ENCODE measurements at regions not wholly inside any gene's neighbourhood (a gene's known extent, or its start where the extent isn't known, plus 50 kb on each side); places are given as distances from the start of the nearest gene placed in this dataset.

DNA sequence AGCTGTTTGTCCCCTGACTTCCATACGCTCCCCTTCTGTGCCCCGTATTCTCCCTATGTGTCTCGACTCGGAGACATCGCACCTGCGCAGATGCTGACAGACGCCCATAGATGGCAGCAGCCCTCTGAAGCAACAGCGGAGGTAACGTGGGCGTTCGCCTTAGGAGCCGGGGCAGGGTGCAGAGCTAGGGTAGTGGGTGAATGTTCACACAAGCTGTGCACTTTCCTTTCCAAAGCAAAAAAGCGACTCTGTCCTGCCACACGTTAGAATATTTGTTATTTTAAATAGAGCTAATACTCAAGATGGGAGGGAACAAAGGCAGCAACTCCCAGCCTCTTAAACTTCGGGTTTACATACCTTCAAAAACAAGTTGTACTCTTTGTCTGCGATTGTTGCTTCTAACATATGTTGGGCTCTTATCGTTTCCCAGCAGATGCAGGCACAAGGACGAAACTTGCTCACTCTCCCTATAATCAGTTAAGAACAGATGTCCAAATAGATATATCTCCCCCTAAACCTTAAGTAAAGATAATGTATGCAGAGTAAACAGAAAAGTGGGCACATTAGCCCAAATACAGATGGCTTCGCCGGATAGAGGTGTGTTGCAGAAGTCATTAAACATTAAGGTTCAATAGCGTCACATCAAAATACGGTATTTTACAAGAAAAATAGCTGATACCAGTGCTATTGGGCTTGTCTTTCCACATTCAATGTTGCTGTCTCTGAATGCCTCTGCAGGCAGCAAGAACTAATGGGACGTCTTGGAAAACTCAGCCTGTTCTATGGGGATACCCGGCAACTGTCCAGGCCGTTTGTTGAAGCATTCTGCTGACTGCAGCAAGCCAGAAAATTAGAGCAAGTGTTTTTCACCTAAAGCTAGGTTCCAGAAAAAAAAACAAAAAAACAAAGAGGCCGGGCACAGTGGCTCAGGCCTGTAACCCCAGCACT is 340.3 kb upstream of the PRKCQ start:
- TF ChIP-seq CTCF (conservative IDR thresholded peaks at IDR 0.05; ENCODE audit: low read depth in 2 of 2) (peak; percentile 78 to 93), ZNF331 (CRISPR knock-in tag; IDR thresholded peaks at IDR 0.05; ENCODE audit: low read depth) (no peak), POLR2AphosphoS5 (IDR thresholded peaks at IDR 0.05; ENCODE audit: low read depth) (no peak), REST (IDR thresholded peaks at IDR 0.05; ENCODE audit: unreplicated experiment) (no peak), JUNB (IDR thresholded peaks at IDR 0.05; ENCODE audit: unreplicated experiment) (no peak), NANOG (IDR thresholded peaks at IDR 0.05; ENCODE audit: borderline replicate concordance) (no peak), EZH2 (IDR thresholded peaks at IDR 0.05; ENCODE audit: low read depth, unreplicated experiment) (no peak), ETS1 (IDR thresholded peaks at IDR 0.05) (no peak)
